ENCODE measurements at regions not wholly inside any gene's neighbourhood (a gene's known extent, or its start where the extent isn't known, plus 50 kb on each side); places are given as distances from the start of the nearest gene placed in this dataset.

GRCh38 chr5:92421196-92421595, 1038.1 kb upstream of the ARRDC3 start:
- no peak overlapping the region for H3K27ac ChIP-seq (replicated peaks)
- TF ChIP-seq POLR2AphosphoS5 (IDR thresholded peaks at IDR 0.05; ENCODE audit: low read depth): no peak
- TF ChIP-seq REST (IDR thresholded peaks at IDR 0.05; ENCODE audit: insufficient replicate concordance, low read depth): no peak
- TF ChIP-seq SPI1 (IDR thresholded peaks at IDR 0.05; ENCODE audit: borderline replicate concordance, low read depth): no peak
- no peak for TF ChIP-seq GABPA (IDR thresholded peaks at IDR 0.05; ENCODE audit: low read depth)
- TF ChIP-seq, protein P1, sequence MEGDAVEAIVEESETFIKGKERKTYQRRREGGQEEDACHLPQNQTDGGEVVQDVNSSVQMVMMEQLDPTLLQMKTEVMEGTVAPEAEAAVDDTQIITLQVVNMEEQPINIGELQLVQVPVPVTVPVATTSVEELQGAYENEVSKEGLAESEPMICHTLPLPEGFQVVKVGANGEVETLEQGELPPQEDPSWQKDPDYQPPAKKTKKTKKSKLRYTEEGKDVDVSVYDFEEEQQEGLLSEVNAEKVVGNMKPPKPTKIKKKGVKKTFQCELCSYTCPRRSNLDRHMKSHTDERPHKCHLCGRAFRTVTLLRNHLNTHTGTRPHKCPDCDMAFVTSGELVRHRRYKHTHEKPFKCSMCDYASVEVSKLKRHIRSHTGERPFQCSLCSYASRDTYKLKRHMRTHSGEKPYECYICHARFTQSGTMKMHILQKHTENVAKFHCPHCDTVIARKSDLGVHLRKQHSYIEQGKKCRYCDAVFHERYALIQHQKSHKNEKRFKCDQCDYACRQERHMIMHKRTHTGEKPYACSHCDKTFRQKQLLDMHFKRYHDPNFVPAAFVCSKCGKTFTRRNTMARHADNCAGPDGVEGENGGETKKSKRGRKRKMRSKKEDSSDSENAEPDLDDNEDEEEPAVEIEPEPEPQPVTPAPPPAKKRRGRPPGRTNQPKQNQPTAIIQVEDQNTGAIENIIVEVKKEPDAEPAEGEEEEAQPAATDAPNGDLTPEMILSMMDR (IDR thresholded peaks at IDR 0.05; ENCODE audit: insufficient read depth, low read length): no peak
- DNase-seq (ENCODE audit: low read depth in 1 of 2, low spot score in 1 of 2): no peak

GRCh38 chr5:92419261-92419660, 1036.1 kb upstream of the ARRDC3 start:
- Histone ChIP-seq H3K27ac (replicated peaks) (no peak overlapping the region), H3K4me3 (replicated peaks; ENCODE audit: insufficient read depth, low read length) (no peak overlapping the region), H3K27me3 (ENCODE audit: insufficient read depth, poor library complexity, severe bottlenecking) (no peaks in the 10 kb centered on the region)
- TF ChIP-seq SPI1 (IDR thresholded peaks at IDR 0.05; ENCODE audit: borderline replicate concordance, low read depth) (no peak), GABPA (IDR thresholded peaks at IDR 0.05; ENCODE audit: low read depth) (no peak), REST (IDR thresholded peaks at IDR 0.05; ENCODE audit: insufficient replicate concordance, low read depth) (no peak), POLR2AphosphoS5 (IDR thresholded peaks at IDR 0.05; ENCODE audit: low read depth) (no peak)
- TF ChIP-seq, protein P1 (IDR thresholded peaks at IDR 0.05; ENCODE audit: insufficient read depth, low read length): no peak
- DNase-seq (ENCODE audit: low read depth in 1 of 2, low spot score in 1 of 2): no peak

More at GRCh38 chr5:92421196-92421595, 1038.1 kb upstream of the ARRDC3 start:
- H3K27me3 ChIP-seq (ENCODE audit: insufficient read depth, poor library complexity, severe bottlenecking): no peaks in the 10 kb centered on the region
- H3K4me3 ChIP-seq (replicated peaks; ENCODE audit: insufficient read depth, low read length): no peak overlapping the region

- no peak for DNase-seq (ENCODE audit: low read depth in 1 of 2, low spot score in 1 of 2)
- TF ChIP-seq POLR2AphosphoS5 (IDR thresholded peaks at IDR 0.05; ENCODE audit: low read depth) (no peak), REST (IDR thresholded peaks at IDR 0.05; ENCODE audit: insufficient replicate concordance, low read depth) (no peak), GABPA (IDR thresholded peaks at IDR 0.05; ENCODE audit: low read depth) (no peak), SPI1 (IDR thresholded peaks at IDR 0.05; ENCODE audit: borderline replicate concordance, low read depth) (no peak)
- TF ChIP-seq, protein P1 (IDR thresholded peaks at IDR 0.05; ENCODE audit: insufficient read depth, low read length): no peak
These were observed 1035.2 kb upstream of the ARRDC3 start for GRCh38 chr5:92418341-92418740.

More at GRCh38 chr5:92418341-92418740, 1035.2 kb upstream of the ARRDC3 start:
- H3K27me3 ChIP-seq (ENCODE audit: insufficient read depth, poor library complexity, severe bottlenecking): no peaks in the 10 kb centered on the region
- no peak overlapping the region for H3K4me3 ChIP-seq (replicated peaks; ENCODE audit: insufficient read depth, low read length)
- H3K27ac ChIP-seq (replicated peaks): no peak overlapping the region

Measured in HL-60 (cell line).